ENCODE measurements at regions not wholly inside any gene's neighbourhood (a gene's known extent, or its start where the extent isn't known, plus 50 kb on each side); places are given as distances from the start of the nearest gene placed in this dataset.

DNA sequence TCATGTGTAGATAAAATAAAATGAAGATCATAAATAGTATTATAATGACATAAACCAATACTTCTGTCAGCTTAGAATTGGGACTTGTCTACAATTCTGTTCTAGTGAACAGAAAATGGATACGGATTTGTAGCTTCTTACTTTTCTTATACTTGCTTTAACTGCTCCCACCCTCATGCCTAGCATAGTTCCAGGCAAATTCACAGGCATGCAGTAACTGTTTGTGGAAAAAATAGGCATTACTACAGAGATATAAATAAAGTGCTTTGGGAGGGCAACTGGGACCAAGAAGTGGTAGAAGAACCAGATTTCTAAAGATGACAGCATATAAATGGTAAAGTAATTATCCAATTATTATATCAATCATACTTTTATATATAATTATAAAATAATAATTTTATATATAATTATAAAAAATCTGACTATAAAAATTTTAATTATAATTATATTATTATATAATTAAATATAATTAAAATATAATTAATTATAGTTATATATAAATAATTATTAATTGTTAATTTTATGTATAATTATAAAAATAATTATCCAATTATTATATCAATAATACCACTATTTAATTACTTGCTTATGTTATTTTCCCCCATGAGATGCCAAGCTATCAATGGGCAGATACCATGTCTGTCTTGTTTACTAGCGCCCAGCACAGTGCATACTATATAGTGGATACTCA, 144.1 kb downstream of the NOC3L start:
- TF ChIP-seq, protein P1, sequence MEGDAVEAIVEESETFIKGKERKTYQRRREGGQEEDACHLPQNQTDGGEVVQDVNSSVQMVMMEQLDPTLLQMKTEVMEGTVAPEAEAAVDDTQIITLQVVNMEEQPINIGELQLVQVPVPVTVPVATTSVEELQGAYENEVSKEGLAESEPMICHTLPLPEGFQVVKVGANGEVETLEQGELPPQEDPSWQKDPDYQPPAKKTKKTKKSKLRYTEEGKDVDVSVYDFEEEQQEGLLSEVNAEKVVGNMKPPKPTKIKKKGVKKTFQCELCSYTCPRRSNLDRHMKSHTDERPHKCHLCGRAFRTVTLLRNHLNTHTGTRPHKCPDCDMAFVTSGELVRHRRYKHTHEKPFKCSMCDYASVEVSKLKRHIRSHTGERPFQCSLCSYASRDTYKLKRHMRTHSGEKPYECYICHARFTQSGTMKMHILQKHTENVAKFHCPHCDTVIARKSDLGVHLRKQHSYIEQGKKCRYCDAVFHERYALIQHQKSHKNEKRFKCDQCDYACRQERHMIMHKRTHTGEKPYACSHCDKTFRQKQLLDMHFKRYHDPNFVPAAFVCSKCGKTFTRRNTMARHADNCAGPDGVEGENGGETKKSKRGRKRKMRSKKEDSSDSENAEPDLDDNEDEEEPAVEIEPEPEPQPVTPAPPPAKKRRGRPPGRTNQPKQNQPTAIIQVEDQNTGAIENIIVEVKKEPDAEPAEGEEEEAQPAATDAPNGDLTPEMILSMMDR (IDR thresholded peaks at IDR 0.05; ENCODE audit: borderline replicate concordance, insufficient read depth, low read depth, low read length) = no peak
- H3K4me3 ChIP-seq (ENCODE audit: low read depth, low read length) = no peak overlapping the region

DNA sequence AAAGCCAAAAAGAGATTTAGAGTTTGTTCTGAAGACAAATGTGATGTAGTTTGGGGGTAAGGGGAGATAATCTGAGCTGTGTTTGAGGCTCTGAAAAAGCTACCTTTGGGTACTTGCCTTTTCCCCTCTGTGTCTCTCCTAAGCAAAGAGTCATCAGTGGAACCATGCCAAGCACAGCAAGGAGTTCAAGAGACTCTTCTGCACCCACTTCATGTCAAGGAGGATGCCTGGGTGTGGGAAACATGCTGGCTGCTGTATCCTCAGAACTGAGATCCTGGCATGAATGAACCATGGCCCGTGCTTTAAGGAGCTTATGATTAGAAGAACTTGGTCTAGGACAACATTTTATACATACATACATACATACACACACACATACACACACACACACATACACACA, 142.9 kb downstream of the NOC3L start:
- TF ChIP-seq, protein P1 (IDR thresholded peaks at IDR 0.05; ENCODE audit: borderline replicate concordance, insufficient read depth, low read depth, low read length) = no peak
- H3K4me3 ChIP-seq (ENCODE audit: low read depth, low read length) = no peak overlapping the region

DNA sequence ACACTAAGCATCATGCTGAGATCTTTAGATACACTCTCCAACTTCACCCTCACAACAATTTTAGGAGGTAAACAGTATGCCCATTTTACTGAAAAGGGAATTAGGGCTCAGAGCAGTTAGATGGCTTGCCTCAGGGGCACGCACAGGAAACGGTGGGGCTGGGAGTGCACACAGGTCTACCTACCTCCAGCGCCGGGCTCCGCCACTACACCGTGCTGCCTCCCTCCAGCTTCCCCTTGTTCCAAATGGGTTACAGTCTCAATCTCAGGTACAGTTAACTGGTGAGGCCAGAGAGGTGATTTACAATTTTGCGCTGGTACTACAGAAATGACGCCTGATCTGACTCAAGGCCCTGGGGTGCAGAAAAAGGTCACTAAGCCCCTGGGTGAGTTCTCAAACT, 142.0 kb downstream of the NOC3L start:
- TF ChIP-seq, protein P1 (IDR thresholded peaks at IDR 0.05; ENCODE audit: borderline replicate concordance, insufficient read depth, low read depth, low read length) = no peak
- no peak overlapping the region for H3K4me3 ChIP-seq (ENCODE audit: low read depth, low read length)

DNA sequence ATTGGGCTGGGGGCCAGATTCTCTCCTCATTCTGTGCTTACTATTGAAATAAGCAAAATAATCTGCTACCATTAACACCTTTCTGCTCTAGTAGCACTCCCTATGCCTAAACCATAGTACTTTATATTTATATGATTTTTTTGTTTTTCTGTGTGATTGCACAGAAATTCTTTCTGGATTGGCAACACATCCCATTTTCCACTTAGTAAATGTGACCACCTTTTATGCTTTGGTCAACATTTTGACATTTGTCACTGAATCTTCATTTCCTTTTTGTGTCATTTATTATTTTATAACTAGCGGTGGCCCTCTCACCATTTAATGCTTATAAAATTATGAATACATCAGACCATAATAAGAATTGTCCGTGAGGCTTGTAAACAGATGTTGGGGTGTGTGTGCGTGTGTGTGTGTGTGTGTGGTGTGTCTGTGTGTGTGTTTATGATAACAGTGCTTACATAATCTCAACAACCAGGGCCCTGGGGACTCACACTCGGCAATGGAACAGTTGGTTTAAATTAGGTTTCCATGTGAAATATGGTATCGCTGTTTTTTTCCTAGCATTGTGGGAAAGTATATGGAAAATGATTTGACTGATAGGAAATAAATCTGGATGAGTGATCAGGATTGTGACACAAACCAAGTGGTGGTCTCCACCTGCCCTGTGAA, 138.9 kb downstream of the NOC3L start:
- H3K4me3 ChIP-seq (ENCODE audit: low read depth, low read length) = no peak overlapping the region
- TF ChIP-seq, protein P1 (IDR thresholded peaks at IDR 0.05; ENCODE audit: borderline replicate concordance, insufficient read depth, low read depth, low read length) = no peak

DNA sequence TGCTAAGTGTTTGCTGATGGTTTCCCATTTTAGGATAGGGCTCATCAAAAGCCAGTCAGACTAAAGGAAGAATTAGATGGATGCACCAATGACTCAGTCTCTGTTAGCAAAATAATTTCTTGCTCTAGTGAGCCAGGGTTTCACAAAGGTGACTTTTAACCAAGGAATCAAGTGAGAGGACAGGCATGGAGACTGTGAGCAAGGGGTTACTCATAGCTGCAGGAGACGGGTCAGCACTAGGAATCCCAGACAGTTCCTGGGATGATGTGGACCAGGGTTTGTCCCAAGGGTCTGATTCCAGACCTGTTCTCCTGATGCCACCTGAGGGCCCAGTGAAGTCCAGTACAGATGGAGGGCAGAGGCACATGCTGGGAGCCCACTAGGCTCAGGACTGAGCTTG, 138.1 kb downstream of the NOC3L start:
- TF ChIP-seq, protein P1 (IDR thresholded peaks at IDR 0.05; ENCODE audit: borderline replicate concordance, insufficient read depth, low read depth, low read length) = no peak
- H3K4me3 ChIP-seq (ENCODE audit: low read depth, low read length) = no peak overlapping the region

DNA sequence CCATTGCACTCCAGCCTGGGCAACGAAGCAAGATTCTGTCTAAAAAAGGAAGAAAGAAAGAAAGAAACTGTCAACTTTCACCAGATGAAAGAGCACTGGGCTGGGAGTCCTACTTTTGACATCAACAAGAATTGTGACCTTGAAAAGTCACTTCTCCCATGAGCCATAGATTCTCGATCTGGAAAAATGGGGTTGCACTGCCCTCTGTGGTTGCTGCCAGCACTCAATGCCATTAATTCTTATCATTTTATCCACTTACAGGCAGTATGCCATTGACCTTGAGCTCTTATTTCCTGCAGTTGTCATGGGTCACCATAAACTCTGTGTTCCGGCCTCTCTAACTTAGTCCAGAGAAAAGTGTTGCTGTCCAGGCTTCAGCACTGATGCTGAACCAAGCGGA, 137.2 kb downstream of the NOC3L start:
- no peak overlapping the region for H3K4me3 ChIP-seq (ENCODE audit: low read depth, low read length)
- TF ChIP-seq, protein P1 (IDR thresholded peaks at IDR 0.05; ENCODE audit: borderline replicate concordance, insufficient read depth, low read depth, low read length) = no peak
